ENCODE measurements at regions not wholly inside any gene's neighbourhood (a gene's known extent, or its start where the extent isn't known, plus 50 kb on each side); places are given as distances from the start of the nearest gene placed in this dataset.

DNA sequence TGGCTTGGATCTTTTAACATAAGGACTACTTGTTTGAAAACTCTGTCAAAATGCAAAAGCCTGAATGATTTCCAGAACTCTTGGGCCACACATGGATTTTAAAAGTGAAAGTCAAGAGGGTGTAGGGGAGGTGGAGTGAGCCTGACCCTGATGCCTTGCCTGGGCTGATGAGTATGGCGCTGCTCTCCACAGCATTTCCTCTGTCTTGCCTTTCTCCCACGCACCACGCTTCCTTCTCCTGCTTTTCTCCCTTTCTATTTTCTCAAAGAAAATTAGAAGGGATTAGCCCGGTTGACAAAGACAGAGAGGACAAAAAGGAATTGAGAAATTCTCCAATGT lies 207.0 kb upstream of the CCDC68 start:
- ChIA-PET POLR2A (ENCODE audit: unreplicated experiment) (no interaction called here), CTCF (no interaction called here)
- Histone ChIP-seq H3K9me3 (ENCODE audit: low read length) (no peaks in the 10 kb centered on the region), H3K4me3 (ENCODE audit: low read length) (no peak overlapping the region), H3K79me2 (ENCODE audit: low read length) (no peaks in the 10 kb centered on the region), H3F3A (ENCODE audit: low read length, unreplicated experiment) (no peaks in the 10 kb centered on the region), H2AFZ (ENCODE audit: low read length) (no peak overlapping the region), H3K4me1 (ENCODE audit: insufficient read depth, low read length) (no peaks in the 10 kb centered on the region), H3K4me2 (ENCODE audit: low read length) (no peak overlapping the region), H3K9ac (ENCODE audit: low read length) (no peak overlapping the region), H3K27me3 (ENCODE audit: low read length) (no peaks in the 10 kb centered on the region), H3K9me2 (replicated peaks; ENCODE audit: low read length) (no peaks in the 10 kb centered on the region), H3K27ac (ENCODE audit: low read length) (no peak overlapping the region), H3K36me3 (ENCODE audit: low read depth, low read length) (no peaks in the 10 kb centered on the region), H4K20me1 (ENCODE audit: low read length) (no peaks in the 10 kb centered on the region)
- intact Hi-C loops (cut with micrococcal nuclease), result no loop called here
- TF ChIP-seq CTCF (conservative IDR thresholded peaks at IDR 0.05; ENCODE audit: low read depth, low read length) (no peak), EZH2phosphoT487 (IDR thresholded peaks at IDR 0.05; ENCODE audit: borderline replicate concordance, low read length) (no peak), EZH2 (IDR thresholded peaks at IDR 0.05; ENCODE audit: low read length, unreplicated experiment) (no peak)
- DNase-seq (no peak), ATAC-seq (no peak)
- BruUV-seq (replicated peaks), result no TSS peak

DNA sequence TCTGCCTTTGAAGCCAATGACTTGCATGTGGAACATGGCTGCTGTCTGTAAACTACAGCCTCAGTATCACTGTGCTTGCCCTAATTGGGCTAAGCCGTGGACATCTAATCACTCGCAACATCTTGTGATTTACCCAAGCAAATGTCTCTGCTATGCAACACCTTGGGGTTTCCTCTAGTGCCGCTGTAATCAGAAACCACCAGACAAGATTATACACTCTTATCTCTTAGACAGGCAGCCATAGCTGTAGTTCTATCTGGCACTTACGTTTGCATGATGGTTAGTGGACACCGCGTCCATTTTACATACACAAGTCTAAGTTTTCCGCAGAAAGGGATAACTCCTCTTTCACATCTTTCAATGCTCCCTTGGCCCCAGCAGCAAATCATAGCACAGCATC lies 204.3 kb upstream of the CCDC68 start:
- H3K36me3 ChIP-seq (ENCODE audit: low read depth, low read length), result no peaks in the 10 kb centered on the region
- H3K9me2 ChIP-seq (replicated peaks; ENCODE audit: low read length), result no peaks in the 10 kb centered on the region
- POLR2A ChIA-PET (ENCODE audit: unreplicated experiment), result no interaction called here
- TF ChIP-seq CTCF (conservative IDR thresholded peaks at IDR 0.05; ENCODE audit: low read depth, low read length) (no peak), EZH2phosphoT487 (IDR thresholded peaks at IDR 0.05; ENCODE audit: borderline replicate concordance, low read length) (no peak), EZH2 (IDR thresholded peaks at IDR 0.05; ENCODE audit: low read length, unreplicated experiment) (no peak)
- CTCF ChIA-PET, result no interaction called here
- DNase-seq (no peak), ATAC-seq (no peak)
- no TSS peak for BruUV-seq (replicated peaks)
- H3K4me3 ChIP-seq (ENCODE audit: low read length), result no peak overlapping the region
- no peaks in the 10 kb centered on the region for H3K9me3 ChIP-seq (ENCODE audit: low read length)
- intact Hi-C loops (cut with micrococcal nuclease), result no loop called here
- H4K20me1 ChIP-seq (ENCODE audit: low read length), result no peaks in the 10 kb centered on the region
- H3K27me3 ChIP-seq (ENCODE audit: low read length), result no peaks in the 10 kb centered on the region
- no peaks in the 10 kb centered on the region for H3F3A ChIP-seq (ENCODE audit: low read length, unreplicated experiment)
- no peaks in the 10 kb centered on the region for H3K4me1 ChIP-seq (ENCODE audit: insufficient read depth, low read length)
- H3K79me2 ChIP-seq (ENCODE audit: low read length), result no peaks in the 10 kb centered on the region
- no peak overlapping the region for H2AFZ ChIP-seq (ENCODE audit: low read length)
- no peak overlapping the region for H3K27ac ChIP-seq (ENCODE audit: low read length)
- no peak overlapping the region for H3K9ac ChIP-seq (ENCODE audit: low read length)
- no peak overlapping the region for H3K4me2 ChIP-seq (ENCODE audit: low read length)

GRCh38 chr18:55161916-55162315 lies 202.7 kb upstream of the CCDC68 start:
- no peaks in the 10 kb centered on the region for H3F3A ChIP-seq (ENCODE audit: low read length, unreplicated experiment)
- no peak overlapping the region for H3K27ac ChIP-seq (ENCODE audit: low read length)
- no TSS peak for BruUV-seq (replicated peaks)
- H3K36me3 ChIP-seq (ENCODE audit: low read depth, low read length), result no peaks in the 10 kb centered on the region
- no peak overlapping the region for H3K9ac ChIP-seq (ENCODE audit: low read length)
- no peak overlapping the region for H2AFZ ChIP-seq (ENCODE audit: low read length)
- H3K79me2 ChIP-seq (ENCODE audit: low read length), result no peaks in the 10 kb centered on the region
- ChIA-PET POLR2A (ENCODE audit: unreplicated experiment) (no interaction called here), CTCF (no interaction called here)
- no peaks in the 10 kb centered on the region for H3K9me3 ChIP-seq (ENCODE audit: low read length)
- H3K27me3 ChIP-seq (ENCODE audit: low read length), result no peaks in the 10 kb centered on the region
- DNase-seq (no peak), ATAC-seq (no peak)
- no peak overlapping the region for H3K4me2 ChIP-seq (ENCODE audit: low read length)
- H3K9me2 ChIP-seq (replicated peaks; ENCODE audit: low read length), result no peaks in the 10 kb centered on the region
- intact Hi-C loops (cut with micrococcal nuclease), result no loop called here
- H4K20me1 ChIP-seq (ENCODE audit: low read length), result no peaks in the 10 kb centered on the region
- no peak overlapping the region for H3K4me3 ChIP-seq (ENCODE audit: low read length)
- no peak for TF ChIP-seq EZH2phosphoT487 (IDR thresholded peaks at IDR 0.05; ENCODE audit: borderline replicate concordance, low read length)
- no peak for TF ChIP-seq CTCF (conservative IDR thresholded peaks at IDR 0.05; ENCODE audit: low read depth, low read length)
- no peak for TF ChIP-seq EZH2 (IDR thresholded peaks at IDR 0.05; ENCODE audit: low read length, unreplicated experiment)
- no peaks in the 10 kb centered on the region for H3K4me1 ChIP-seq (ENCODE audit: insufficient read depth, low read length)
